Brain microvascular endothelial cell (primary cell): ENCODE measurements at regions not wholly inside any gene's neighbourhood (a gene's known extent, or its start where the extent isn't known, plus 50 kb on each side); places are given as distances from the start of the nearest gene placed in this dataset.

Experiments used
- DNase-seq: peaks from one replicate; pipeline ENCODE4 v3.0.0-alpha.2; 2020
- H3K27ac ChIP-seq: fragments of 250-450 bp; sonication (Bioruptor Pico); 2 replicates; pipeline ENCODE4 v1.5.1; 2020; ENCODE audit warnings: mild to moderate bottlenecking, moderate library complexity
- H3K27me3 ChIP-seq: fragments of 250-450 bp; sonication (Bioruptor Pico); replicated peaks from 2 replicates; pipeline ENCODE4 v1.5.1; 2020; ENCODE audit warnings: mild to moderate bottlenecking
- H3K36me3 ChIP-seq: fragments of 250-450 bp; sonication (Bioruptor Pico); replicated peaks from 2 replicates; pipeline ENCODE4 v1.5.1; 2020; ENCODE audit warnings: mild to moderate bottlenecking
- H3K4me3 ChIP-seq: 2 replicates; pipeline ENCODE4 v1.5.1; 2011; ENCODE audit warnings: low read depth, mild to moderate bottlenecking, control low read depth, low read length, moderate library complexity
- in situ Hi-C: cut with HindIII; loops from 2 replicates; pipeline ENCODE4 v1.10.0; 2017; ENCODE audit warnings: low sequenced_read_pairs, low pct_ligation_motif_present
- TF ChIP-seq, protein P1 (sequence below): IDR thresholded peaks from 2 replicates; pipeline ENCODE4 v1.5.1; 2011; ENCODE audit warnings: low read depth, mild to moderate bottlenecking, moderate library complexity, low read length, control low read depth, inconsistent platforms; ENCODE audit errors: missing control alignments

DNA sequence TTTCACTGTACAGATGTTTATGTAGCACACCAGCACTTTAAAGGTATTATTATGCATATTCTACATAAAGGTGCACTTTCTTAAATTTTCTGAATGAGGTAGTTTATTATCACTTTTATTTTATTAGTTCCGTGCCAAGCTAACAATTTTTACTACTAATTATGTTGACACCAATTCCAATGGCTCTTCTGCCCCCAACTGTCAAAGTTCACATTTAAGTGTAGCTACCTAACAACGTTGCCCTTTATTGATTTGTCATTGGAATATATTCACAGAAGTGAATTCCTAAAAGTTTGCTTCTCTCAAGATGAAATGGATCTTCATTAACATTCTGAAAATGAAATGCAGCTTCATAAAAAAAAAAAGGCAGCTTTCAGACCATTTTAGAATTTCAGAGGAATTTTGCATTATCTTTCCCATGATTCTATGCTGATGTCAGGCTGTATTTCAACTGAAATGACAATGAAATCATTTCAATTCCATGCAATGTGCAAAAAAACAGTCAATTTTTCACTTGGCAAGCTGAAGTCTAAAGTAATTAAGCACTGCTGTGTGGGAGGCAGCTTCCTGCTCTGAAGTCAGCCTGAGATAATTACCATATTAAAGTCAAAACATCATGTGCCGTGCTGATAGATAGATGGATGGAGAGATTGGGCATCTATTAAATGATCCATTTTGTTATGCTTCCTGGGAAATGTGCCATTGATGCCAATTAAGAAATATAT is 229.2 kb downstream of the TTLL7 start:
- TF ChIP-seq, protein P1, sequence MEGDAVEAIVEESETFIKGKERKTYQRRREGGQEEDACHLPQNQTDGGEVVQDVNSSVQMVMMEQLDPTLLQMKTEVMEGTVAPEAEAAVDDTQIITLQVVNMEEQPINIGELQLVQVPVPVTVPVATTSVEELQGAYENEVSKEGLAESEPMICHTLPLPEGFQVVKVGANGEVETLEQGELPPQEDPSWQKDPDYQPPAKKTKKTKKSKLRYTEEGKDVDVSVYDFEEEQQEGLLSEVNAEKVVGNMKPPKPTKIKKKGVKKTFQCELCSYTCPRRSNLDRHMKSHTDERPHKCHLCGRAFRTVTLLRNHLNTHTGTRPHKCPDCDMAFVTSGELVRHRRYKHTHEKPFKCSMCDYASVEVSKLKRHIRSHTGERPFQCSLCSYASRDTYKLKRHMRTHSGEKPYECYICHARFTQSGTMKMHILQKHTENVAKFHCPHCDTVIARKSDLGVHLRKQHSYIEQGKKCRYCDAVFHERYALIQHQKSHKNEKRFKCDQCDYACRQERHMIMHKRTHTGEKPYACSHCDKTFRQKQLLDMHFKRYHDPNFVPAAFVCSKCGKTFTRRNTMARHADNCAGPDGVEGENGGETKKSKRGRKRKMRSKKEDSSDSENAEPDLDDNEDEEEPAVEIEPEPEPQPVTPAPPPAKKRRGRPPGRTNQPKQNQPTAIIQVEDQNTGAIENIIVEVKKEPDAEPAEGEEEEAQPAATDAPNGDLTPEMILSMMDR: no peak
- Histone ChIP-seq H3K36me3 (no peaks in the 10 kb centered on the region), H3K27me3 (no peaks in the 10 kb centered on the region), H3K4me3 (no peak overlapping the region), H3K27ac (no peak overlapping the region)
- in situ Hi-C loops: no loop called here
- no peak for DNase-seq

DNA sequence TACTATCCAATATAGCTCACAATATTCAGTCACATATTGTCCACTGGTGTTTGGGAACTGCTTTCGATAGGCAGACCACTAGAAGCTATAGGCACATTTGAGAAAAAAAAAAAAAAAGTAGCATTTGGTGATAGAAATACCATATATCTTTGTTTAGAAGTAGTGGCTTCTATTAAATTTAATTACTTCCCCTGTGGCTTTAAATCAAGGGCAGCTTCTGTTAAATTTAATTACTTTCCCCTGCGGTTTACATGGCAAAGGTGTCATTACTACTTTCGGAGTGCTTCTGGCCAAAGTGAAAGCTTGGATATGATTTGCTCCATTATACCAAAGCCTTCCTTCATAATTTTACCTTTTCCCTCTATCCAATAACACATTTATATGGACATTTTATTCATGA is 229.9 kb downstream of the TTLL7 start:
- in situ Hi-C loops: no loop called here
- DNase-seq: no peak
- Histone ChIP-seq H3K27ac (no peak overlapping the region), H3K36me3 (no peaks in the 10 kb centered on the region), H3K27me3 (no peaks in the 10 kb centered on the region), H3K4me3 (no peak overlapping the region)
- TF ChIP-seq, protein P1: no peak

DNA sequence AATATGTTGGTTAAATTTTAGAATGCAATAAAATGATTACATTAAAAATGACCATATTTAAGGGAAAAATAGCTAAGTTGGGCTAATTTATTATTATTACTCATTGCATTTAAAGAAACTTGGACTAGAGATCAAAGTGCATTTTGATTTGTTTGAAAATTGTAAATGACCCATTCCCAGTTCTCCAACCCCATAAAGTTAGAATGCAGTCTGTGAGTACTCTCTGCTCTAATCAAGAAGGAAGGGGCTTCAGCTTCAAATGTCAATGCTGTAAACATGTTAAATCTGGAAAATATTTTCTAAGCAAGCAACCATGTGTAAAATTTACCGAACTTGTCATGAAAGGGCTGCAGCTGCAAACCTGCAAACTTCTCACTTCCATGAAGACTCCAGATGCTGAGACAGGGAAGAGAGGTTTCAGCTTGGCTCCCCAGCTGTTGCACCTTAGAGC is 232.7 kb downstream of the TTLL7 start:
- Histone ChIP-seq H3K36me3 (no peaks in the 10 kb centered on the region), H3K27ac (no peak overlapping the region), H3K4me3 (no peak overlapping the region), H3K27me3 (no peaks in the 10 kb centered on the region)
- no peak for DNase-seq
- TF ChIP-seq, protein P1: no peak
- in situ Hi-C loops: no loop called here

DNA sequence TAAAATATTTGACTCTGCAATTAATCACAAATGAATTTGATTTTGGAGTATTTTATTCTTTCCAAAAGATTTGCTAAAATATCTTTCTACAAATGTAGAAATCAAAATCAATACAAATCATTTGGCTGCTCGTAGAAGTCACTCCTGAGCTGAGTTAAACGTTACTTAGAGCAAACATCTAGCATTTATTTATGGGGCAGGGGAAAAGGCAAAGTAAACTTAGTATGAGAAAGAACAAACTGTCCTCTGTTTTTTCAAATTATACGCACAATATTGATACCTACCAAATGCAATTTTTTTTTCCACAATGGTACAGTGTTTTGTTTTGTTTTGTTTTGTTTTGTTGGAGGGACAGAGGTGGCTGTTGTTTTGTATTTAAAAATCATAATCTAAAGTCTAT is 233.8 kb downstream of the TTLL7 start:
- no peaks in the 10 kb centered on the region for H3K27me3 ChIP-seq
- H3K4me3 ChIP-seq: no peak overlapping the region
- no peaks in the 10 kb centered on the region for H3K36me3 ChIP-seq
- TF ChIP-seq, protein P1: no peak
- DNase-seq: no peak
- in situ Hi-C loops: no loop called here
- no peak overlapping the region for H3K27ac ChIP-seq

DNA sequence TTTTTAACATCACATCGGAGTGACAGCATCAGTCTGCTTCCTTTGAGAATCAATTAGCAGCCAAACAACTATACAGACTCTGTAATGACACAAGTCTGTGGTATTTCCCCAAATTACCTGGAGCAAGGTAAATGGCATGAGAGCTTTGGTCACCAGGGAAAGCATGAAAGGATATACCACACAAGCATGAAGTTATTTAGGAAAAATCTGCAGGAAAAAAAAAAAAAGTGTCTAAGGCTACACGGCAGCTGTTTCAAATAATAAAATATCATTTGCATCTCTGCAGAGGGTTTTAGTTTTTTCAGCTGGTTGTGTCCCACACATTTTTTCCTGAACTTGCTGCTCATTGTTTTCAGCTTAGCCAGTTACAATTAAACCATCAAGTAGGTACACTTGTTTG is 234.7 kb downstream of the TTLL7 start:
- in situ Hi-C loops: no loop called here
- TF ChIP-seq, protein P1: no peak
- no peak for DNase-seq
- H3K4me3 ChIP-seq: no peak overlapping the region
- H3K27ac ChIP-seq: no peak overlapping the region
- H3K36me3 ChIP-seq: no peaks in the 10 kb centered on the region
- H3K27me3 ChIP-seq: no peaks in the 10 kb centered on the region
